ENCODE measurements at regions not wholly inside any gene's neighbourhood (a gene's known extent, or its start where the extent isn't known, plus 50 kb on each side); places are given as distances from the start of the nearest gene placed in this dataset.
A peak's percentile ranks its signal among the peaks of the same experiment; 100 is the strongest.

GRCh38 chr1:163834778-163835177, 513.0 kb downstream of the NUF2 start:
- no peak for DNase-seq
- Histone ChIP-seq H3K4me1 (no peaks in the 10 kb centered on the region), H3K4me3 (no peak overlapping the region), H3K9me3 (no peaks in the 10 kb centered on the region), H3K36me3 (no peaks in the 10 kb centered on the region), H3K27me3 (no peaks in the 10 kb centered on the region), H3K27ac (no peak overlapping the region)
- WGBS, 5 donors = 91 to 95% (median 93%) methylated on average over 2 of the region's 2 CpGs
- no peak for TF ChIP-seq POLR2A (IDR thresholded peaks at IDR 0.05)
- no peak for TF ChIP-seq POLR2AphosphoS5 (IDR thresholded peaks at IDR 0.05)
- no peak for TF ChIP-seq EP300 (IDR thresholded peaks at IDR 0.05)
- TF ChIP-seq CTCF (IDR thresholded peaks at IDR 0.05) = no peak
- intact Hi-C loops (cut with DNase I; ENCODE audit: low total_unique reads) = no loop called here

GRCh38 chr1:163836481-163836880, 514.7 kb downstream of the NUF2 start:
- no peaks in the 10 kb centered on the region for H3K4me1 ChIP-seq
- no peaks in the 10 kb centered on the region for H3K36me3 ChIP-seq
- intact Hi-C loops (cut with DNase I; ENCODE audit: low total_unique reads) = no loop called here
- TF ChIP-seq CTCF (IDR thresholded peaks at IDR 0.05) = no peak
- no peak for TF ChIP-seq POLR2A (IDR thresholded peaks at IDR 0.05)
- no peak for DNase-seq
- 71 to 89% (median 82%) methylated on average over 1 of the region's 1 CpG for WGBS, 5 donors
- no peak overlapping the region for H3K4me3 ChIP-seq
- H3K27me3 ChIP-seq = no peaks in the 10 kb centered on the region
- no peaks in the 10 kb centered on the region for H3K9me3 ChIP-seq
- no peak overlapping the region for H3K27ac ChIP-seq

- DNase-seq = no peak
- no peaks in the 10 kb centered on the region for H3K36me3 ChIP-seq
Observed at GRCh38 chr1:163837206-163837605, 515.5 kb downstream of the NUF2 start.

GRCh38 chr1:163842571-163842970, 520.8 kb downstream of the NUF2 start:
- H3K4me3 ChIP-seq = no peak overlapping the region

More at GRCh38 chr1:163837206-163837605, 515.5 kb downstream of the NUF2 start:
- WGBS, 5 donors = 69 to 85% (median 78%) methylated on average over 3 of the region's 3 CpGs
- Histone ChIP-seq H3K27me3 (no peaks in the 10 kb centered on the region), H3K4me1 (peaks cover 0 to 6% (median under 1%) of the 10 kb centered on the region in 4 donors), H3K27ac (no peak overlapping the region), H3K9me3 (no peaks in the 10 kb centered on the region), H3K4me3 (no peak overlapping the region)
- no peak for TF ChIP-seq POLR2AphosphoS5 (IDR thresholded peaks at IDR 0.05)
- TF ChIP-seq POLR2A (IDR thresholded peaks at IDR 0.05) = no peak
- TF ChIP-seq CTCF (IDR thresholded peaks at IDR 0.05) = no peak
- TF ChIP-seq EP300 (IDR thresholded peaks at IDR 0.05) = no peak
- intact Hi-C loops (cut with DNase I; ENCODE audit: low total_unique reads) = no loop called here

GRCh38 chr1:163844459-163844858, 522.7 kb downstream of the NUF2 start:
- Histone ChIP-seq H3K27me3 (no peaks in the 10 kb centered on the region), H3K27ac (no peak overlapping the region), H3K36me3 (no peaks in the 10 kb centered on the region), H3K4me1 (peaks cover 0 to 8% (median 2%) of the 10 kb centered on the region in 4 donors), H3K4me3 (no peak overlapping the region), H3K9me3 (no peaks in the 10 kb centered on the region)
- WGBS, 5 donors = 21 to 68% (median 55%) methylated on average over 1 of the region's 1 CpG
- peak in 1 of 2 donors; percentile 26 for DNase-seq
- TF ChIP-seq EP300 (IDR thresholded peaks at IDR 0.05) (no peak), CTCF (IDR thresholded peaks at IDR 0.05) (no peak), POLR2AphosphoS5 (IDR thresholded peaks at IDR 0.05) (no peak), POLR2A (IDR thresholded peaks at IDR 0.05) (no peak)
- intact Hi-C loops (cut with DNase I; ENCODE audit: low total_unique reads) = no loop called here

More at GRCh38 chr1:163842571-163842970, 520.8 kb downstream of the NUF2 start:
- Histone ChIP-seq H3K9me3 (no peaks in the 10 kb centered on the region), H3K27me3 (no peaks in the 10 kb centered on the region), H3K27ac (peak overlapping the region in 2 of 5 donors; percentile 18 to 43), H3K36me3 (no peaks in the 10 kb centered on the region), H3K4me1 (peaks cover 0 to 8% (median 2%) of the 10 kb centered on the region in 4 donors)
- DNase-seq = peak in 1 of 2 donors; percentile 22
- peak in 1 of 3 donors; percentile 14 for TF ChIP-seq POLR2AphosphoS5 (IDR thresholded peaks at IDR 0.05)
- no peak for TF ChIP-seq POLR2A (IDR thresholded peaks at IDR 0.05)
- intact Hi-C loops (cut with DNase I; ENCODE audit: low total_unique reads) = no loop called here
- WGBS, 5 donors = 47 to 70% (median 56%) methylated on average over 2 of the region's 2 CpGs
